Gastrocnemius medialis (tissue), 4 donors: ENCODE measurements at regions not wholly inside any gene's neighbourhood (a gene's known extent, or its start where the extent isn't known, plus 50 kb on each side); places are given as distances from the start of the nearest gene placed in this dataset.

Experiments used
- ATAC-seq, 2 donors: fragments of 150-250 bp; one replicate each; pipeline ENCODE4 v1.9.1; 2016
- DNase-seq, 2 donors: peaks; one replicate each; pipeline ENCODE4 v3.0.0-alpha.2; 2019
- H3K27ac ChIP-seq, 4 donors: fragments of 200-600 bp; sonication (generic); 1 replicate in 1 of 4; 2 replicates in 3 of 4; pipeline ENCODE4 v1.5.1; 2016 to 2018; ENCODE audit warnings: mild to moderate bottlenecking in 2 of 4, moderate library complexity in 1 of 4
- H3K27me3 ChIP-seq, 3 donors: fragments of 200-600 bp; sonication (generic) in 2 of 3; 1 replicate in 1 of 3; 2 replicates in 2 of 3; pipeline versions ENCODE4 v1.5.1 to v1.6.0; 2016 to 2019; ENCODE audit warnings: mild to moderate bottlenecking in 1 of 3, moderate library complexity in 1 of 3
- H3K36me3 ChIP-seq, 2 donors: fragments of 200-600 bp; sonication (generic) in 1 of 2; one replicate each; pipeline ENCODE4 v1.5.1; 2017 to 2018
- H3K4me1 ChIP-seq, 2 donors: fragments of 200-600 bp; sonication (generic) in 1 of 2; one replicate each; pipeline ENCODE4 v1.5.1; 2016 to 2017; ENCODE audit warnings: mild to moderate bottlenecking in 2 of 2
- H3K4me3 ChIP-seq, 4 donors: fragments of 200-600 bp; sonication (generic) in 3 of 4; 1 replicate in 1 of 4; 2 replicates in 3 of 4; pipeline ENCODE4 v1.5.1; 2016 to 2019; ENCODE audit warnings: mild to moderate bottlenecking in 2 of 4
- H3K9me3 ChIP-seq, 3 donors: fragments of 200-600 bp; sonication (generic) in 2 of 3; 1 replicate in 1 of 3; 2 replicates in 2 of 3; pipeline ENCODE4 v1.5.1; 2016 to 2019
- CTCF ChIP-seq, 5 experiments: fragments of 450-650 bp in 3 of 5; fragments of 200-600 bp in 2 of 5; sonication (generic) in 2 of 5; IDR thresholded peaks in 4 of 5; conservative IDR thresholded peaks in 1 of 5; 1 replicate in 4 of 5; 2 replicates in 1 of 5; pipeline ENCODE4 v1.5.1; 2016 to 2019; ENCODE audit warnings: antibody characterized with exemption in 5 of 5, mild to moderate bottlenecking in 3 of 5, moderate library complexity in 3 of 5
- POLR2A ChIP-seq, 2 donors: fragments of 450-650 bp; IDR thresholded peaks; one replicate each; pipeline ENCODE4 v1.6.1; 2017; ENCODE audit warnings: antibody characterized with exemption in 2 of 2, mild to moderate bottlenecking in 2 of 2, moderate library complexity in 2 of 2
- in situ Hi-C, 4 donors: fragments of 200-750 bp; cut with MboI; loops; one replicate each; pipeline versions ENCODE4 v1.15.0 to v1.8.0; 2017; ENCODE audit warnings: low sequenced_read_pairs in 4 of 4
- intact Hi-C: fragments of 100-400 bp; cut with DNase I; formaldehyde crosslinking; loops from one replicate; pipeline ENCODE4 v1.15.1; 2023; ENCODE audit warnings: low total_unique reads

DNA sequence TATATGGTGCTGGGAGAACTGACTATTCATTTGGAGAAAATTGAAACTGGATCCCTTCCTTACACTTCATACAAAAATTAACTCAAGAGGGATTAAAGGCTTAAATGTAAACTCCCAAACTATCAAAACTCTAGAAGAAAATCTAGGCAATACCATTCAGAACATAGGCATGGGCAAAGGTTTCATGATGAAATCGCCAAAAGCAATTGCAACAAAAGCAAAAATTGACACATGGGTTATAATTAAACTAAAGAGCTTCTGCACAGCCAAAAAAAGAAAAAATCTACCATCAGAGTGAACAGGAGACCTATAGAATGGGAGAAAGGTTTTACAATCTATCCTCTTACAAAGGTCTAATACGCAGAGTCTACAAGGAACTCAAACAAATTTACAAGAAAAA, 851.3 kb upstream of the MAN1A1 start:
- H3K4me3 ChIP-seq = no peak overlapping the region
- H3K4me1 ChIP-seq = no peaks in the 10 kb centered on the region
- H3K9me3 ChIP-seq = no peaks in the 10 kb centered on the region
- DNase-seq (no peak), ATAC-seq (no peak)
- no peaks in the 10 kb centered on the region for H3K36me3 ChIP-seq
- no peaks in the 10 kb centered on the region for H3K27me3 ChIP-seq
- no peak overlapping the region for H3K27ac ChIP-seq
- intact Hi-C loops = no loop called here
- TF ChIP-seq POLR2A (IDR thresholded peaks at IDR 0.05) (no peak), CTCF (IDR thresholded peaks at IDR 0.05 in 4 of 5, conservative IDR thresholded peaks at IDR 0.05 in 1 of 5) (no peak)
- in situ Hi-C loops = no loop called here

- no peaks in the 10 kb centered on the region for H3K27me3 ChIP-seq
- intact Hi-C loops = no loop called here
Measured at GRCh38 chr6:120198033-120198432, 848.5 kb upstream of the MAN1A1 start.

DNA sequence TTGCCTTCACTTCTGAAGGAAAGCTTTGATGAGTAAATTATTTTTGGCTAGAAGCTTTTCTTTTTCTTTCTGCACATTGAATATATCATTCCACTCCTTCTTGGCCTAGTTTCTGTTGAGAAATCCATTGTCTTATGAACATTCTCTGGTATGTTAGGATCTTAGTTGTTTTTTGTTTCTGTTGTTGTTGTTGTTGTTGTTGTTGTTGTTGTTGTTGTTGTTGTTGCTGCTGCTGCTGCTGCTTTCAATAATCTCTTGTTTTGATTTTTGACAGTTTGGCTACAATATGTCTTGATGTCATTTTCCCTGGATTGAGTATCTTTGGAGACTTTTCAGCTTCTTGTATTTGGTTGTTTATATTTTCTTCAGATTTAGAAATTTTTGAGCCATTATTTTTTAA, 836.5 kb upstream of the MAN1A1 start:
- Histone ChIP-seq H3K27me3 (no peaks in the 10 kb centered on the region), H3K9me3 (no peaks in the 10 kb centered on the region), H3K27ac (no peak overlapping the region), H3K36me3 (no peaks in the 10 kb centered on the region), H3K4me1 (no peaks in the 10 kb centered on the region), H3K4me3 (no peak overlapping the region)
- DNase-seq = no peak
- intact Hi-C loops (no loop called here), in situ Hi-C loops (no loop called here)
- no peak for TF ChIP-seq POLR2A (IDR thresholded peaks at IDR 0.05)
- TF ChIP-seq CTCF (IDR thresholded peaks at IDR 0.05 in 4 of 5, conservative IDR thresholded peaks at IDR 0.05 in 1 of 5) = no peak
- no peak for ATAC-seq

More at GRCh38 chr6:120198033-120198432, 848.5 kb upstream of the MAN1A1 start:
- ATAC-seq = no peak
- no peaks in the 10 kb centered on the region for H3K36me3 ChIP-seq
- TF ChIP-seq POLR2A (IDR thresholded peaks at IDR 0.05) (no peak), CTCF (IDR thresholded peaks at IDR 0.05 in 4 of 5, conservative IDR thresholded peaks at IDR 0.05 in 1 of 5) (no peak)
- H3K4me3 ChIP-seq = no peak overlapping the region
- DNase-seq = no peak
- H3K4me1 ChIP-seq = no peaks in the 10 kb centered on the region
- H3K27ac ChIP-seq = no peak overlapping the region
- in situ Hi-C loops = no loop called here
- no peaks in the 10 kb centered on the region for H3K9me3 ChIP-seq

GRCh38 chr6:120173250-120173649, 823.7 kb upstream of the MAN1A1 start:
- Histone ChIP-seq H3K4me1 (no peaks in the 10 kb centered on the region), H3K9me3 (no peaks in the 10 kb centered on the region), H3K27me3 (no peaks in the 10 kb centered on the region), H3K36me3 (no peaks in the 10 kb centered on the region), H3K27ac (no peak overlapping the region), H3K4me3 (no peak overlapping the region)
- no peak for TF ChIP-seq POLR2A (IDR thresholded peaks at IDR 0.05)
- no peak for TF ChIP-seq CTCF (IDR thresholded peaks at IDR 0.05 in 4 of 5, conservative IDR thresholded peaks at IDR 0.05 in 1 of 5)
- no peak for DNase-seq
- in situ Hi-C loops (no loop called here), intact Hi-C loops (no loop called here)
- no peak for ATAC-seq

- no peaks in the 10 kb centered on the region for H3K36me3 ChIP-seq
- H3K27me3 ChIP-seq = no peaks in the 10 kb centered on the region
- in situ Hi-C loops (no loop called here), intact Hi-C loops (no loop called here)
- no peaks in the 10 kb centered on the region for H3K4me1 ChIP-seq
- no peak overlapping the region for H3K27ac ChIP-seq
- DNase-seq = no peak
- no peak for ATAC-seq
- H3K4me3 ChIP-seq = no peak overlapping the region
- TF ChIP-seq CTCF (IDR thresholded peaks at IDR 0.05 in 4 of 5, conservative IDR thresholded peaks at IDR 0.05 in 1 of 5) (no peak), POLR2A (IDR thresholded peaks at IDR 0.05) (no peak)
- no peaks in the 10 kb centered on the region for H3K9me3 ChIP-seq
Measured at GRCh38 chr6:120164531-120164930, 815.0 kb upstream of the MAN1A1 start.
